HG02981 (cell line): ENCODE measurements at regions not wholly inside any gene's neighbourhood (a gene's known extent, or its start where the extent isn't known, plus 50 kb on each side); places are given as distances from the start of the nearest gene placed in this dataset.

Experiments
- ATAC-seq: cut with Tn5 transposase; IDR thresholded peaks from one replicate; pipeline ENCODE4 v1.9.1; 2021; ENCODE audit warnings: mild to moderate bottlenecking, moderate library complexity; ENCODE audit not compliant: unreplicated experiment

GRCh38 chr13:78428646-78429045 is 174.7 kb downstream of the POU4F1 start:
- ATAC-seq, result no peak

GRCh38 chr13:78426183-78426582 is 177.2 kb downstream of the POU4F1 start:
- no peak for ATAC-seq

GRCh38 chr13:78420814-78421213 is 182.5 kb downstream of the POU4F1 start:
- no peak for ATAC-seq

GRCh38 chr13:78413887-78414553 is 189.3 kb downstream of the POU4F1 start:
- no peak for ATAC-seq

- no peak for ATAC-seq
These were observed 192.5 kb downstream of the POU4F1 start for GRCh38 chr13:78410847-78411246.

GRCh38 chr13:78410164-78410563 is 193.2 kb downstream of the POU4F1 start:
- no peak for ATAC-seq

- peak; percentile 47 for ATAC-seq
These were observed 194.2 kb downstream of the POU4F1 start for GRCh38 chr13:78409172-78409571.

- no peak for ATAC-seq
These were observed 198.4 kb downstream of the POU4F1 start for GRCh38 chr13:78404846-78405360.

GRCh38 chr13:78402708-78403400 is 200.5 kb downstream of the POU4F1 start:
- no peak for ATAC-seq

GRCh38 chr13:78401873-78402707 is 201.3 kb downstream of the POU4F1 start:
- ATAC-seq, result no peak

GRCh38 chr13:78398743-78399410 is 204.5 kb downstream of the POU4F1 start:
- ATAC-seq, result peak; percentile 88

- ATAC-seq, result no peak
These were observed 209.8 kb downstream of the POU4F1 start for GRCh38 chr13:78393286-78394142.

GRCh38 chr13:78383899-78384298 is 219.5 kb downstream of the POU4F1 start:
- ATAC-seq, result no peak

GRCh38 chr13:78383071-78383484 is 220.3 kb downstream of the POU4F1 start:
- ATAC-seq, result no peak

- ATAC-seq, result no peak
These were observed 220.9 kb downstream of the POU4F1 start for GRCh38 chr13:78382491-78382890.

- ATAC-seq, result no peak
These were observed 226.5 kb downstream of the POU4F1 start for GRCh38 chr13:78376822-78377221.

GRCh38 chr13:78376033-78376432 is 227.3 kb downstream of the POU4F1 start:
- no peak for ATAC-seq

GRCh38 chr13:78372581-78372980 is 230.8 kb downstream of the POU4F1 start:
- ATAC-seq, result no peak

- no peak for ATAC-seq
These were observed 233.1 kb downstream of the POU4F1 start for GRCh38 chr13:78370231-78370630.

- ATAC-seq, result no peak
These were observed 238.6 kb downstream of the POU4F1 start for GRCh38 chr13:78364711-78365110.
